Endothelial cell of umbilical vein (primary cell): ENCODE measurements at regions not wholly inside any gene's neighbourhood (a gene's known extent, or its start where the extent isn't known, plus 50 kb on each side); places are given as distances from the start of the nearest gene placed in this dataset.

ENCODE experiments used
- BruUV-seq: library from RNA; stranded (reverse); fragments of 400-500 nt; replicated peaks from 2 replicates; lab custom pipeline; 2021; lab: Mats Ljungman, UMichigan
- CTCF ChIA-PET: fragments of 300-600, 350-600 bp; sonication (Branson Sonifier 250); formaldehyde crosslinking; loops from one replicate; lab custom pipeline; 2021; ENCODE audit warnings: antibody characterized with exemption, inconsistent platforms; lab: Charles Lee
- POLR2A ChIA-PET: fragments of 300-600, 350-600 bp; sonication (Branson Sonifier 250); formaldehyde crosslinking; loops from one replicate; lab custom pipeline; 2021; ENCODE audit warnings: antibody characterized with exemption, inconsistent platforms; lab: Charles Lee
- DNase-seq: peaks from one replicate; pipeline ENCODE4 v3.0.0-alpha.2; 2011; ENCODE audit warnings: low read depth, low spot score
- FAIRE-seq: peaks from 2 replicates; lab custom pipeline; 2011; peaks lifted over from hg19 to GRCh38; lab: Jason Lieb, UNC
- H2AFZ ChIP-seq: 2 replicates; pipeline ENCODE4 v1.6.0; 2012; ENCODE audit warnings: low read depth, low read length, control low read depth, inconsistent platforms
- H3K27ac ChIP-seq: 2 replicates; pipeline ENCODE4 v1.5.1; 2011; ENCODE audit warnings: low read depth, mild to moderate bottlenecking, control low read depth, low read length, moderate library complexity; ENCODE audit not compliant: insufficient read depth
- H3K27me3 ChIP-seq, 2 experiments: 2 replicates each; pipeline versions ENCODE4 v1.6.0 to v1.6.1; 2011; ENCODE audit warnings: low read length in 2 of 2, mixed read lengths in 1 of 2; ENCODE audit not compliant: control insufficient read depth in 2 of 2, insufficient read depth in 2 of 2
- H3K36me3 ChIP-seq, 2 experiments: 2 replicates in 1 of 2; 3 replicates in 1 of 2; pipeline ENCODE4 v1.5.1; 2011; ENCODE audit warnings: low read length in 2 of 2, mild to moderate bottlenecking in 1 of 2, moderate library complexity in 1 of 2; ENCODE audit not compliant: control insufficient read depth in 2 of 2, insufficient read depth in 2 of 2; ENCODE audit errors: extremely low read depth in 1 of 2
- H3K4me1 ChIP-seq: 3 replicates; pipeline ENCODE4 v1.5.1; 2011; ENCODE audit warnings: mild to moderate bottlenecking, low read length; ENCODE audit not compliant: control insufficient read depth, insufficient read depth; ENCODE audit errors: extremely low read depth
- H3K4me2 ChIP-seq: 2 replicates; pipeline ENCODE4 v1.6.1; 2011; ENCODE audit warnings: low read length, control low read depth, mixed read lengths; ENCODE audit not compliant: insufficient read depth
- H3K4me3 ChIP-seq, 3 experiments: fragments of 200-600 bp in 1 of 3; sonication (generic), shearing (Covaris generic) in 1 of 3; replicated peaks in 1 of 3; 2 replicates each; pipeline ENCODE4 v1.5.1; 2011 to 2016; ENCODE audit warnings: control low read depth in 3 of 3, low read length in 3 of 3, mild to moderate bottlenecking in 2 of 3, inconsistent platforms in 1 of 3, low read depth in 1 of 3, moderate library complexity in 1 of 3; ENCODE audit not compliant: insufficient read depth in 1 of 3
- H3K79me2 ChIP-seq: 2 replicates; pipeline ENCODE4 v1.6.0; 2012; ENCODE audit warnings: low read length, inconsistent platforms; ENCODE audit not compliant: control insufficient read depth, insufficient read depth
- H3K9ac ChIP-seq: replicated peaks from 2 replicates; pipeline ENCODE3; 2011; ENCODE audit warnings: low read length, control low read depth; ENCODE audit not compliant: insufficient read depth; ENCODE audit errors: extremely low read depth
- H3K9me1 ChIP-seq: replicated peaks from 3 replicates; pipeline ENCODE4 v1.6.0; 2011; ENCODE audit warnings: mild to moderate bottlenecking, low read length; ENCODE audit not compliant: control insufficient read depth, insufficient read depth; ENCODE audit errors: extremely low read depth
- H3K9me3 ChIP-seq: replicated peaks from 2 replicates; pipeline ENCODE4 v1.5.1; 2012; ENCODE audit warnings: low read length, inconsistent platforms; ENCODE audit not compliant: control insufficient read depth, insufficient read depth
- H4K20me1 ChIP-seq: replicated peaks from 2 replicates; pipeline ENCODE3; 2011; ENCODE audit warnings: mild to moderate bottlenecking, low read length; ENCODE audit not compliant: control insufficient read depth, insufficient read depth; ENCODE audit errors: extremely low read depth
- CTCF ChIP-seq, 2 donors: IDR thresholded peaks; 1 replicate in 1 of 2; 2 replicates in 1 of 2; pipeline ENCODE4 v1.5.1; 2011; ENCODE audit warnings: low read length in 2 of 2, mild to moderate bottlenecking in 2 of 2, moderate library complexity in 2 of 2, control low read depth in 1 of 2, inconsistent platforms in 1 of 2, low read depth in 1 of 2; ENCODE audit not compliant: insufficient read depth in 1 of 2; ENCODE audit errors: extremely low read depth in 1 of 2
- EZH2 ChIP-seq: IDR thresholded peaks from 2 replicates; pipeline ENCODE4 v1.6.1; 2012; ENCODE audit warnings: borderline replicate concordance, low read depth, mild to moderate bottlenecking, moderate library complexity, low read length, inconsistent platforms; ENCODE audit not compliant: severe bottlenecking
- FOS ChIP-seq: IDR thresholded peaks from 2 replicates; pipeline ENCODE4 v1.6.1; 2011; ENCODE audit warnings: mild to moderate bottlenecking, low read length, moderate library complexity, borderline replicate concordance; ENCODE audit not compliant: insufficient read depth
- GATA2 ChIP-seq: IDR thresholded peaks from 2 replicates; pipeline ENCODE4 v1.7.0; 2011; ENCODE audit warnings: low read depth, mild to moderate bottlenecking, moderate library complexity, mixed read lengths, low read length; ENCODE audit not compliant: insufficient read length, insufficient read depth
- JUN ChIP-seq: IDR thresholded peaks from 2 replicates; pipeline ENCODE4 v1.6.1; 2011; ENCODE audit warnings: borderline replicate concordance, low read depth; ENCODE audit not compliant: insufficient read length, insufficient read depth
- MAX ChIP-seq: IDR thresholded peaks from 2 replicates; pipeline ENCODE4 v1.6.1; 2011; ENCODE audit not compliant: insufficient read depth, insufficient read length
- MYC ChIP-seq: IDR thresholded peaks from one replicate; pipeline ENCODE4 v1.6.1; 2011; ENCODE audit warnings: mild to moderate bottlenecking, low read depth, low read length
- POLR2A ChIP-seq: IDR thresholded peaks from 2 replicates; pipeline ENCODE4 v1.6.1; 2012; ENCODE audit warnings: low read depth, mild to moderate bottlenecking, control low read depth, low read length
- POLR2AphosphoS5 ChIP-seq: IDR thresholded peaks from 2 replicates; pipeline ENCODE4 v1.6.1; 2012; ENCODE audit warnings: low read depth, mild to moderate bottlenecking, control low read depth, low read length, moderate library complexity; ENCODE audit not compliant: insufficient read depth
- dilution Hi-C: fragments of 300-500 bp; cut with MboI; formaldehyde crosslinking; loops from one replicate; pipeline ENCODE4 v1.15.0; 2019; ENCODE audit warnings: low sequenced_read_pairs; ENCODE audit not compliant: extremely low pct_ligation_motif_present
- intact Hi-C: fragments of 100-400 bp; cut with micrococcal nuclease; formaldehyde crosslinking; loops from one replicate; pipeline ENCODE4 v1.10.0; 2022

GRCh38 chr13:75115171-75115570, 366.8 kb downstream of the TBC1D4 start:
- TF ChIP-seq POLR2A (no peak), MYC (no peak), JUN (no peak), GATA2 (no peak), EZH2 (no peak), POLR2AphosphoS5 (no peak), CTCF (IDR thresholded peaks at IDR 0.05; ENCODE audit: extremely low read depth in 1 of 2, insufficient read depth in 1 of 2, low read depth in 1 of 2, low read length in 2 of 2) (no peak), MAX (no peak), FOS (no peak)
- no peaks in the 10 kb centered on the region for H3K9me3 ChIP-seq
- H3K9ac ChIP-seq, result no peak overlapping the region
- no peaks in the 10 kb centered on the region for H3K79me2 ChIP-seq
- POLR2A ChIA-PET, result no interaction called here
- no peaks in the 10 kb centered on the region for H3K4me1 ChIP-seq
- CTCF ChIA-PET, result interaction anchor here (0.6 to 1.4 kb wide), 2 partner anchors 16 to 17 kb away, joined by 3 read pairs; no protein-coding TSS in a partner anchor
- no peaks in the 10 kb centered on the region for H3K36me3 ChIP-seq
- H3K4me3 ChIP-seq, result no peak overlapping the region
- no peak overlapping the region for H3K4me2 ChIP-seq
- H3K9me1 ChIP-seq, result no peaks in the 10 kb centered on the region
- no peak overlapping the region for H3K27ac ChIP-seq
- DNase-seq (no peak), FAIRE-seq (no peak)
- intact Hi-C loops, result no loop called here
- H2AFZ ChIP-seq, result no peak overlapping the region
- H4K20me1 ChIP-seq, result no peaks in the 10 kb centered on the region
- no peaks in the 10 kb centered on the region for H3K27me3 ChIP-seq
- BruUV-seq, result no TSS peak
- dilution Hi-C loops, result no loop called here
